ENCODE measurements at regions not wholly inside any gene's neighbourhood (a gene's known extent, or its start where the extent isn't known, plus 50 kb on each side); places are given as distances from the start of the nearest gene placed in this dataset.

GRCh38 chr17:15890279-15890892, 54.5 kb upstream of the ADORA2B start:
- FAIRE-seq (no peak), ATAC-seq (no peak), DNase-seq (ENCODE audit: low read depth, low spot score) (no peak)
- 29% methylated on average over 3 of the region's 3 CpGs for WGBS (ENCODE audit: insufficient coverage, insufficient replicate concordance, low lambda C conversion rate, missing lambda C conversion rate)
- Histone ChIP-seq H3K4me1 (ENCODE audit: control insufficient read depth, insufficient read depth, low read length) (no peaks in the 10 kb centered on the region), H3K9ac (ENCODE audit: control insufficient read depth, insufficient read depth, low read length) (no peak overlapping the region), H3K27ac (ENCODE audit: control insufficient read depth, insufficient read depth) (no peak overlapping the region), H3K4me2 (ENCODE audit: control insufficient read depth, insufficient read depth) (no peak overlapping the region), H3K79me2 (ENCODE audit: control insufficient read depth, insufficient read depth, low read length) (no peaks in the 10 kb centered on the region), H3K27me3 (replicated peaks in 1 of 2; ENCODE audit: control insufficient read depth in 2 of 2, insufficient read depth in 2 of 2, low read length in 1 of 2) (no peaks in the 10 kb centered on the region), H3K36me3 (ENCODE audit: control insufficient read depth in 2 of 2, insufficient read depth in 2 of 2, low read length in 1 of 2) (no peaks in the 10 kb centered on the region), H3K4me3 (no peak overlapping the region), H3K9me3 (replicated peaks; ENCODE audit: control insufficient read depth, insufficient read depth, low read length) (no peaks in the 10 kb centered on the region), H4K20me1 (ENCODE audit: control insufficient read depth, insufficient read depth) (no peaks in the 10 kb centered on the region), H2AFZ (ENCODE audit: control insufficient read depth, low read depth, low read length) (no peak overlapping the region)
- TF ChIP-seq PAX8 (IDR thresholded peaks at IDR 0.05) = no peak
- TF ChIP-seq SUPT20H (IDR thresholded peaks at IDR 0.05; ENCODE audit: borderline replicate concordance, control insufficient read depth, low read depth, low read length) = no peak
- TF ChIP-seq ZNF24 (IDR thresholded peaks at IDR 0.05) = no peak
- TF ChIP-seq GABPA (IDR thresholded peaks at IDR 0.05; ENCODE audit: low read depth) = no peak
- TF ChIP-seq HDGF (IDR thresholded peaks at IDR 0.05) = no peak
- TF ChIP-seq ELK1 (IDR thresholded peaks at IDR 0.05; ENCODE audit: low read depth, low read length) = no peak
- ChIA-PET SMC1A (ENCODE audit: uncharacterized antibody, unreplicated experiment) (no interaction called here), RAD21 (ENCODE audit: unreplicated experiment) (no interaction called here), CTCF (no interaction called here), POLR2A (no interaction called here)
- intact Hi-C loops (cut with micrococcal nuclease; ENCODE audit: unreplicated experiment) = no loop called here
- BruUV-seq (replicated peaks) = no TSS peak
- in situ Hi-C loops (cut with MboI) = no loop called here

- Histone ChIP-seq H3K4me1 (ENCODE audit: control insufficient read depth, insufficient read depth, low read length) (no peaks in the 10 kb centered on the region), H3K9ac (ENCODE audit: control insufficient read depth, insufficient read depth, low read length) (no peak overlapping the region), H3K4me3 (no peak overlapping the region), H4K20me1 (ENCODE audit: control insufficient read depth, insufficient read depth) (no peaks in the 10 kb centered on the region), H3K4me2 (ENCODE audit: control insufficient read depth, insufficient read depth) (no peak overlapping the region), H3K79me2 (ENCODE audit: control insufficient read depth, insufficient read depth, low read length) (no peaks in the 10 kb centered on the region), H3K36me3 (ENCODE audit: control insufficient read depth in 2 of 2, insufficient read depth in 2 of 2, low read length in 1 of 2) (no peaks in the 10 kb centered on the region), H2AFZ (ENCODE audit: control insufficient read depth, low read depth, low read length) (no peak overlapping the region), H3K9me3 (replicated peaks; ENCODE audit: control insufficient read depth, insufficient read depth, low read length) (no peaks in the 10 kb centered on the region), H3K27me3 (replicated peaks in 1 of 2; ENCODE audit: control insufficient read depth in 2 of 2, insufficient read depth in 2 of 2, low read length in 1 of 2) (no peaks in the 10 kb centered on the region), H3K27ac (ENCODE audit: control insufficient read depth, insufficient read depth) (no peak overlapping the region)
- POLR2A ChIA-PET = no interaction called here
- ATAC-seq (no peak), DNase-seq (ENCODE audit: low read depth, low spot score) (no peak), FAIRE-seq (no peak)
- SMC1A ChIA-PET (ENCODE audit: uncharacterized antibody, unreplicated experiment) = no interaction called here
- in situ Hi-C loops (cut with MboI) = no loop called here
- RAD21 ChIA-PET (ENCODE audit: unreplicated experiment) = no interaction called here
- BruUV-seq (replicated peaks) = no TSS peak
- CTCF ChIA-PET = interaction anchor here (0.7 kb wide), 1 partner anchor 12 kb away, joined by 3 read pairs; no protein-coding TSS in a partner anchor
- TF ChIP-seq ESRRA (IDR thresholded peaks at IDR 0.05; ENCODE audit: low read length) = no peak
- no peak for TF ChIP-seq RCOR1 (conservative IDR thresholded peaks at IDR 0.05; ENCODE audit: low read depth, low read length)
- 53% methylated on average over 3 of the region's 3 CpGs for WGBS (ENCODE audit: insufficient coverage, insufficient replicate concordance, low lambda C conversion rate, missing lambda C conversion rate)
- intact Hi-C loops (cut with micrococcal nuclease; ENCODE audit: unreplicated experiment) = no loop called here
Measured at GRCh38 chr17:15891318-15891717, 53.6 kb upstream of the ADORA2B start.

Measured in GM12878 (cell line).